Stimulated activated CD8-positive, alpha-beta memory T cell treated with anti-CD3 and anti-CD28 coated beads, Interleukin-7, amount 100 ng/mL, for 4 hours (primary cell): ENCODE measurements at regions not wholly inside any gene's neighbourhood (a gene's known extent, or its start where the extent isn't known, plus 50 kb on each side); places are given as distances from the start of the nearest gene placed in this dataset.

Experiments
- DNase-seq, 2 donors: peaks; one replicate each; pipeline ENCODE4 v3.0.0-alpha.2; 2020; ENCODE audit warnings: low read depth in 2 of 2

- DNase-seq: no peak
Measured at GRCh38 chr9:20043035-20043434, 254.2 kb upstream of the SLC24A2 start.

- DNase-seq: no peak
Measured at GRCh38 chr9:20042128-20042711, 253.4 kb upstream of the SLC24A2 start.

- no peak for DNase-seq
Measured at GRCh38 chr9:20041697-20042081, 252.9 kb upstream of the SLC24A2 start.

- no peak for DNase-seq
Measured at GRCh38 chr9:20040991-20041696, 252.3 kb upstream of the SLC24A2 start.

- DNase-seq: no peak
Measured at GRCh38 chr9:20037699-20038098, 248.9 kb upstream of the SLC24A2 start.

- no peak for DNase-seq
Measured at GRCh38 chr9:20033511-20033910, 244.7 kb upstream of the SLC24A2 start.

DNA sequence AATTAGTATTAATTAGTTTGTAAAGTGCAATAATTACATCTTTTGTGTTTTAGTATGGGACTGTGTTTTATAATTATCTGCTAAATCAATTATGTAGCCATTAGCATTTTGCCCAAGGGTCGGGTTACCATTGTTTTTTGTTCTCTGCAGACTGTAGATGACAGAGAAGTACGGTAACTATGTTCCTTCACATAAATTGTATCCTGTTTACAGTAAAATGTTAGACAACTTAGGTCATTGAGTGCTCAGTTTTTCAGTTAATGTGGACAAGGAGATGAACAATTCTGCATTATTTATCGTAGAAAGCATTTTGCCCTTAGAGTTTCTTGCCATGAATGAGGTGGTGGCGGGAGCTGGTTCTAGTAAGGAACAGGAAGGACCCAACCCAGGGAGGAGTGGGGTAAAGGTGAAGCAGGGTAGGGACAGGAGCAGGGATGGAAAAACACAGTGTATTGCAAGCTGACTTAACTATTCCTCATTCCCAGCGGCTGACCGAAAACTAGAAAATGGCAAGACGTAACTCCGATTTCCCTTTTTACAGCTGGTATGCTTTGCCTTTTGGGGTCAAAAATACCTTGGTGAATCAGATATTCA lies 243.7 kb upstream of the SLC24A2 start:
- no peak for DNase-seq

GRCh38 chr9:20031836-20032235 lies 243.0 kb upstream of the SLC24A2 start:
- DNase-seq: no peak

DNA sequence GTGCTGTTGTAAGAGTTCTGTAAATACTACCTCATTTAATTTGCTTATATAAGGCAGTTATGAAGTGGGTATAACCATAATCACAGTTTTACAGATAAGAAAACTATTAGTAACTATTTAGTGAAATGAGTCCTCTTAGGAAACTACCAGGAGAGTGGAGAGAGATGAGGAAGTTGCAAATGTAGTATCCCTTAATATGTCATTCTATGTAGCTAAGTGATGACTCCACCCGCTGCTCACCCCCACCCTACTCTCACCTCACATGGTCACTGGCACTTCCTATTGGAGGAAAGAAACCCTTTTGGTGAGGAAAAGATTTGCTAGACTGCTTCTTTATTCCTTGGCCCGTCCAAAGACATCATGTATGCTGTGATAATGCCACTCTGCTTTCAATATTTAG lies 241.8 kb upstream of the SLC24A2 start:
- no peak for DNase-seq

- DNase-seq: no peak
Measured at GRCh38 chr9:20030221-20030620, 241.4 kb upstream of the SLC24A2 start.

DNA sequence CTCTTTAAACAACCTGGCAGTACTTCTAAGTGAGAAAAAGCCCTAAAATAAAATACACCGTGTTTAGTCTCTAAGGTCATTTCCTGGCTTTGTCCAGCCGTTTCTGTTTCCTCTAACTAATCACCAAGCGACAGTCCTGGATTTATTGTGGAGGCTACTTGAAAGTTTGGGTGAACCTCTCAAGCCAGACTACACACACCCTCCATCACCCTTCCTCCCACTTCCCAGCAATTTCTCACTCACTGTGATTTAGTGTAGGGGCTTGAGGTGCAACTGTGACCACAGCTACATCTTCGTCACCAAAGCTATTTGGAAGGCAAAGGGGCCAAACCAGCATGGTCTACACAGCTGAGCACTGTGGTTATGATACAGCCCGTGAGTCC lies 240.0 kb upstream of the SLC24A2 start:
- DNase-seq: no peak

DNA sequence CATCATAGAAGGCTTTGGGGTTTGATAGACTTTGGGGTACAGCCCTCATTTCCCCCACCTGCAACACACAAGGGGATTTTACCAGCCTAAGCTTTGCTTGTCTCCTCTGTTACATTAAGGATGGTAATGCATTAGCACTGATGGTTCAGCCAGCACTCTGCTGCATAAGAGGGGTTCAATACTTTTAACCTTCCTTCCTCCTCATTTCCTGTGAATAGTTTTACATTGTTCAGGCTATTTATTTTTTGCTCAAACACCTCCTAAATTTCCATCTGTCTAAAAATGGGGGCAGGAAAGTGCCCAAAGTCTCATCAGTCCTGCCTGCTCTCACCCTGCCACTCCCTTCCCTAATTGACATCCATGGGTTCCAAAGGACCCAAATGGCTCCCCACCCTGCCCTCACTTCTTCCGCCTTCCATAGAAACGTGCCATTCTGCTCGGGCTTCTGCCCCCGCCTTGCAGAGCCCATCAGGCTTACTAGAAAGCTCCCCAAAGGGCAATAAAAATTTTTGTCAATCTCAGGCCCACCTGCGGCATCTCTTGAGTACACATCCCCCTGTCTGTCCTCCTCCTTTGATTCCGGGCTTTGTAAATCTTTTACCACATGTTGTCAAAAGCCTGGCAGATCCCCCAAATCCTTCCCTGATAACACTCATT lies 239.5 kb upstream of the SLC24A2 start:
- no peak for DNase-seq

DNA sequence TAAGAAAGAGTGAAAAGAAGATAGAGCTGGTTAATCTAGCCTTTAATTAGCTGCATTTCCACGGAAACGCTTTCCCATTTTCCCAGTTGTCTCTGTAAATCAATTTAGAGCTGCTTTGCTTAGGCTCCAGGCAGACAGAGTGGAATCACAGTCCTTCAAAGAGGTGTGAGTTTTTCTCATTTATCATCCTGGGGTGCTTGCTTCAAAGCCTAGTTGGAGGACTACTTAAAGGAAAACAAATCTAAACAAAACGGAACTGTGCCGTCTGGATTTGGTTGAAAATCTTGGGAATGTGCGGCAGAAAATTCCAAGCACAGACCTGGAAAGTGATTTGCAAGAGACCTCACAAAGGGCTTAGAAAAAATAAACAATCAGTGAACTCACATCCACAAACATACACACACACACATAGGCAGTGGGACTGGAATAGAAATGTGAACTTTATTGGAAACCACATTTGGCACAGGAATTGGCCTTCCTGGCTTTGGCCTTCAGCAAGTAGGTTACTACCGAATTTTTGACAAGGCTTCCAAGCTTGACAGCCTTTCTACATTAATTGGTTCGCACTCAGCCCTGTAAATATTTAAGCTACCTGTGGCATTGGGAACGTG lies 235.2 kb upstream of the SLC24A2 start:
- no peak for DNase-seq

- no peak for DNase-seq
Measured at GRCh38 chr9:20023210-20023905, 234.5 kb upstream of the SLC24A2 start.

GRCh38 chr9:20022410-20022809 lies 233.6 kb upstream of the SLC24A2 start:
- no peak for DNase-seq

- DNase-seq: no peak
Measured at GRCh38 chr9:20016611-20017010, 227.8 kb upstream of the SLC24A2 start.

DNA sequence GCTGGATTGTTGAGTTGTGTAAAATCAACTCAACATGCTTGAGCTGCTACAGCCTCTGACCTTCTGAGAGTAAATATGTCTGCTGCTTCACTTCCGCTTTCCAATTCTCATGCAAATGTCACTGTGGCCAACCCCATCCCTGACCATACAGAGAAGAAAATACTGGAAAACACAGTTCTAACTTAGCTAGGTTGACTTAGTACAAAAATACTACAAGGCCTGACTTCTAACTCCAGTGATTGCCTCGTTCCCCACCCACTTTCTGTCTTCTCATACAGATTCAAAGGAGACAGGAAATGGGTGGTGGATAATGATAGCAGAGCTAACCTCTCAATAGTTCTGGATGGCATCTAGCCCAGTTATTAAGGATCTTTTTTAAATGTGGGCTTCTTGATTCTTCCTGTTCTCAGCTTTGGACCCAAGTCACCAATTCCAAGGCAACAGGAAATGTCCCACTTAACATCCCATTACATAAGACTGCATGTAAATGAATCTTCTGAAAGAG lies 226.6 kb upstream of the SLC24A2 start:
- DNase-seq: no peak

DNA sequence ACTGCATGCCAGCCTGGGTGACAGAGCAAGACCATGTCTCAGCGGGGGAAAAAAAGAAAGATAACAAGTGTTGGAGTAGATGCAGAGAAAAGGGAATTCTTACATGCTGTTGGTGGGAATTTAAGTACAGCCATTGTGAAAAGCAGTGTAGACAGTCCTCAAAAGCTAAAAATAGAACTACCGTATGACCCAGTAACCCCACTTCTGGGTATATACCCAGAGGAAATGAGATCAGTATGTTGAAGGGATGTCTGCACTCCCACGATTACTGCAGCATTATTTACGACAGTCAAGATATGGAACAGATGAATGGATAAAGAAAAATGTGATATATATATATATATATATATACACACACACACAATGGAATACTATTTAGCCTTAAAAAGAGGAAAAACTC lies 225.3 kb upstream of the SLC24A2 start:
- DNase-seq: no peak

DNA sequence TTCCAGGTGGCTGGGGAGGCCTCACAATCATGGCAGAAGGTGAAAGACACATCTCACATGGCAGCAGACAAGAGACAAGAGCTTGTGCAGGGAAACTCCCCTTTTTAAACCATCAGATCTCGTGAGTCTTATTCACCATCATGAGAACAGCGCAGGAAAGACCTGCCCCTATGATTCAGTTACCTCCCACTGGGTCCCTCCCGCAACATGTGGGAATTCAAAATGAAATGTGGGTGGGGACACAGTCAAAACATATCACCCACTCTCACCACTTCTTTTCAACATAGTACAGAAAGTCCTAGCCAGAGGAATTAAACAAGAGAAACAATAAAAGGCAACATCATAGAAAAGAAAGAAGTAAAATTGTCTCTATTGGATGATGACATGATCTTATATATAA lies 223.4 kb upstream of the SLC24A2 start:
- peak in 1 of 2 donors; percentile 8 for DNase-seq

- no peak for DNase-seq
Measured at GRCh38 chr9:20009606-20010005, 220.8 kb upstream of the SLC24A2 start.

GRCh38 chr9:20002011-20002410 lies 213.2 kb upstream of the SLC24A2 start:
- no peak for DNase-seq

DNA sequence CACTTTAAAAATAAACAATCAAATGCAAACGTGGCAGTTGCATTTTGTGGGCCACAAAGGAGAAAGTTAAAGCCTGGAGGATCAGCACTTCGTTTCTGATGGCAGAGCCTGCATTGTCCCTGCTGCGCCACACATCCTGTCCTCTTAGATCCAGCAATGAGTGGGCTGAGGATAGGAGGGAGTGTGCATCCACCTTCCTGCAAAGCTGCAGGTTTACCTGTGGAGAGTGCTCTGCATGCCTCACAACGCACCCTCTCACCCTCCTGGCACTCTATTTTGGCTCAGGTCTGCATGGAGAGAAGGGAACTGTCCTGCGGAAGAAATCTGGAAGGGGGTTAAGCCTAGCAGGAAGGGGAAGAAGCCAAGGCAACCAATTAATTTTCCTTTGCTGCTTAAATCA lies 212.2 kb upstream of the SLC24A2 start:
- DNase-seq: no peak
